Keratinocyte (primary cell): ENCODE measurements at regions not wholly inside any gene's neighbourhood (a gene's known extent, or its start where the extent isn't known, plus 50 kb on each side); places are given as distances from the start of the nearest gene placed in this dataset.

Experiments used
- DNase-seq: peaks from one replicate; pipeline ENCODE4 v3.0.0-alpha.2; 2011; ENCODE audit warnings: low read depth, missing footprints, low spot score
- FAIRE-seq: peaks from 2 replicates; lab custom pipeline; 2011; peaks lifted over from hg19 to GRCh38; lab: Jason Lieb, UNC
- H2AFZ ChIP-seq: 2 replicates; pipeline ENCODE4 v1.6.0; 2012; ENCODE audit warnings: low read length, control low read depth, inconsistent platforms; ENCODE audit not compliant: control insufficient read depth
- H3K27ac ChIP-seq: 2 replicates; pipeline ENCODE4 v1.5.1; 2011; ENCODE audit warnings: low read length; ENCODE audit not compliant: control insufficient read depth, insufficient read depth
- H3K27me3 ChIP-seq: 3 replicates; pipeline ENCODE4 v1.6.0; 2011; ENCODE audit warnings: low read length; ENCODE audit not compliant: control insufficient read depth, insufficient read depth; ENCODE audit errors: extremely low read depth
- H3K36me3 ChIP-seq, 2 experiments: 2 replicates in 1 of 2; 3 replicates in 1 of 2; pipeline ENCODE4 v1.5.1; 2011; ENCODE audit warnings: low read length in 2 of 2, mild to moderate bottlenecking in 1 of 2; ENCODE audit not compliant: control insufficient read depth in 2 of 2, insufficient read depth in 2 of 2; ENCODE audit errors: extremely low read depth in 1 of 2
- H3K4me1 ChIP-seq: 3 replicates; pipeline ENCODE4 v1.5.1; 2011; ENCODE audit warnings: low read length; ENCODE audit not compliant: control insufficient read depth, insufficient read depth; ENCODE audit errors: extremely low read depth
- H3K4me2 ChIP-seq: 3 replicates; pipeline ENCODE4 v1.6.0; 2011; ENCODE audit warnings: low read depth, low read length; ENCODE audit not compliant: control insufficient read depth, insufficient read depth; ENCODE audit errors: extremely low read depth
- H3K4me3 ChIP-seq, 3 experiments: fragments of 200-600 bp in 1 of 3; sonication (generic) in 1 of 3; 2 replicates in 2 of 3; 3 replicates in 1 of 3; pipeline ENCODE4 v1.5.1; 2011 to 2016; ENCODE audit warnings: low read length in 3 of 3, mild to moderate bottlenecking in 3 of 3, control low read depth in 2 of 3, inconsistent platforms in 1 of 3, low read depth in 1 of 3, mixed read lengths in 1 of 3, mixed run types in 1 of 3, moderate library complexity in 1 of 3; ENCODE audit not compliant: control insufficient read depth in 2 of 3, insufficient read depth in 2 of 3; ENCODE audit errors: extremely low read depth in 1 of 3
- H3K79me2 ChIP-seq: 2 replicates; pipeline ENCODE4 v1.6.0; 2012; ENCODE audit warnings: low read length; ENCODE audit not compliant: control insufficient read depth, insufficient read depth
- H3K9ac ChIP-seq: 3 replicates; pipeline ENCODE4 v1.6.0; 2011; ENCODE audit warnings: low read length; ENCODE audit not compliant: control insufficient read depth, insufficient read depth; ENCODE audit errors: extremely low read depth
- H3K9me1 ChIP-seq: 3 replicates; pipeline ENCODE4 v1.6.0; 2011; ENCODE audit warnings: low read length; ENCODE audit not compliant: control insufficient read depth, insufficient read depth; ENCODE audit errors: extremely low read depth
- H3K9me3 ChIP-seq: 2 replicates; pipeline ENCODE4 v1.5.1; 2012; ENCODE audit warnings: low read depth, low read length; ENCODE audit not compliant: control insufficient read depth
- H4K20me1 ChIP-seq: 3 replicates; pipeline ENCODE4 v1.6.0; 2011; ENCODE audit warnings: low read length; ENCODE audit not compliant: control insufficient read depth, insufficient read depth; ENCODE audit errors: extremely low read depth
- CTCF ChIP-seq, 3 experiments: IDR thresholded peaks in 1 of 3; conservative IDR thresholded peaks in 1 of 3; optimal IDR thresholded peaks in 1 of 3; 2 replicates in 2 of 3; 3 replicates in 1 of 3; pipeline versions ENCODE3 to v1.5.1; 2011; ENCODE audit warnings: low read length in 3 of 3, mild to moderate bottlenecking in 3 of 3, moderate library complexity in 2 of 3, control low read depth in 1 of 3, inconsistent platforms in 1 of 3; ENCODE audit not compliant: insufficient read depth in 2 of 3; ENCODE audit errors: extremely low read depth in 1 of 3
- EZH2 ChIP-seq: IDR thresholded peaks from one replicate; pipeline ENCODE4 v1.6.1; 2012; ENCODE audit warnings: inconsistent platforms, mild to moderate bottlenecking, low read length, moderate library complexity
- dilution Hi-C: fragments of 300-500 bp; cut with MboI; formaldehyde crosslinking; loops from one replicate; pipeline ENCODE4 v1.7.0; 2020; ENCODE audit warnings: low sequenced_read_pairs; ENCODE audit not compliant: extremely low pct_ligation_motif_present

GRCh38 chr2:66014450-66014849 is 420.5 kb upstream of the MEIS1 start:
- Histone ChIP-seq H3K36me3 (no peaks in the 10 kb centered on the region), H3K9ac (no peak overlapping the region), H3K79me2 (no peaks in the 10 kb centered on the region), H2AFZ (no peak overlapping the region), H4K20me1 (no peaks in the 10 kb centered on the region), H3K4me1 (no peaks in the 10 kb centered on the region), H3K4me3 (no peak overlapping the region), H3K9me1 (no peaks in the 10 kb centered on the region), H3K27me3 (no peaks in the 10 kb centered on the region), H3K9me3 (no peaks in the 10 kb centered on the region), H3K27ac (no peak overlapping the region), H3K4me2 (no peak overlapping the region)
- no peak for FAIRE-seq
- DNase-seq, result no peak
- TF ChIP-seq CTCF (optimal IDR thresholded peaks at IDR 0.05 in 1 of 3, IDR thresholded peaks at IDR 0.05 in 1 of 3, conservative IDR thresholded peaks at IDR 0.05 in 1 of 3; ENCODE audit: extremely low read depth in 1 of 3, insufficient read depth in 2 of 3, low read length in 3 of 3) (no peak), EZH2 (no peak)
- dilution Hi-C loops, result no loop called here

GRCh38 chr2:66013456-66013855 is 421.5 kb upstream of the MEIS1 start:
- H3K9ac ChIP-seq, result no peak overlapping the region
- no peak for FAIRE-seq

More at GRCh38 chr2:66013456-66013855, 421.5 kb upstream of the MEIS1 start:
- H3K4me2 ChIP-seq, result no peak overlapping the region
- dilution Hi-C loops, result no loop called here
- H3K36me3 ChIP-seq, result no peaks in the 10 kb centered on the region
- no peaks in the 10 kb centered on the region for H3K4me1 ChIP-seq
- no peaks in the 10 kb centered on the region for H3K9me1 ChIP-seq
- no peak overlapping the region for H3K4me3 ChIP-seq
- TF ChIP-seq EZH2, result no peak
- TF ChIP-seq CTCF (optimal IDR thresholded peaks at IDR 0.05 in 1 of 3, IDR thresholded peaks at IDR 0.05 in 1 of 3, conservative IDR thresholded peaks at IDR 0.05 in 1 of 3; ENCODE audit: extremely low read depth in 1 of 3, insufficient read depth in 2 of 3, low read length in 3 of 3), result peak in 2 of 3 experiments; percentile 3 to 5
- DNase-seq, result no peak
- no peaks in the 10 kb centered on the region for H3K9me3 ChIP-seq
- H4K20me1 ChIP-seq, result no peaks in the 10 kb centered on the region
- H3K27me3 ChIP-seq, result no peaks in the 10 kb centered on the region
- no peak overlapping the region for H3K27ac ChIP-seq
- H2AFZ ChIP-seq, result no peak overlapping the region
- no peaks in the 10 kb centered on the region for H3K79me2 ChIP-seq
